ENCODE measurements at regions not wholly inside any gene's neighbourhood (a gene's known extent, or its start where the extent isn't known, plus 50 kb on each side); places are given as distances from the start of the nearest gene placed in this dataset.
"Not testable (repeated sequence)": the region's sequence is repeated elsewhere in the genome, so short reads cannot be mapped to it uniquely, and the experiment has no call there.

DNA sequence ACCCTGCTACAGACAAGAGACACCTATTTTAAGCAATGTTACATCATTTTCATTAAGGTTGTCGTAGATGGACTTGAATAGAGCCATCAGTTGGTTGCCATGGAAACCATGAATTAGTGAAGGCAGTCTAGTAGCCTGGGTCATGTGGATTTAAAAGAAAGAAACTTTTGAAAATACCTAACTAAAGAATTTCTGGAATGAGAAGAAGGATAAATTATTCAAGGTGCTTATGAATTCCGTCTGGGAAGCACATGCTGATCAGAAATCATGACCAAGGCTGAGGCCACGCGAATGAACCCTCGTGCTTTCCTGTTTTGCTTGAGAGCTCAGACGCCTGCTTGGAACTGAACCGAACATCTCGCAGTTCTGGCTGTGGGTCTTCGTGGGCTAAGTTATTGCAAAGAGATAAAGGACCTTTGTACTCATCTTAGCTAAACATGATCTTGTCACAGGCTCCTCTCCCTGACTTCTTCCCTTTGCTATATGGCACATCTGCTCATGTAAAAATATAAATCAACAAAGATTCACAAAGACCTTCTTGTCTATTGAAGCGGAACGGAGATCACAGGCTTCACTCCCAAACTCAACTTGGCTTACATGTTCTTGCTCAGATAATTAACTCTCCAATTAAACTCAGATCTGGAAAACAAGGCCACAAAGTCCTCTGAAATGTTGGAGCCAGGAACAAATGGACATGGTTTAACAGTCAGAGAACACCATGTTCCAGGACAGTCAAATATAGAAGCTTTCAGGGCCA lies 140.2 kb downstream of the NUFIP1 start:
- H3K79me2 ChIP-seq (ENCODE audit: low read length), result no peaks in the 10 kb centered on the region
- no peaks in the 10 kb centered on the region for H4K20me1 ChIP-seq (ENCODE audit: low read length)
- H3K4me1 ChIP-seq (ENCODE audit: insufficient read depth, low read length), result peaks cover 8% of the 10 kb centered on the region
- H3K4me3 ChIP-seq (ENCODE audit: low read length), result no peak overlapping the region
- POLR2A ChIA-PET (ENCODE audit: unreplicated experiment), result no interaction called here
- no peaks in the 10 kb centered on the region for H3F3A ChIP-seq (ENCODE audit: low read length, unreplicated experiment)
- no peaks in the 10 kb centered on the region for H3K9me3 ChIP-seq (ENCODE audit: low read length)
- H3K4me2 ChIP-seq (ENCODE audit: low read length), result no peak overlapping the region
- no peak overlapping the region for H3K9ac ChIP-seq (ENCODE audit: low read length)
- H3K9me2 ChIP-seq (replicated peaks; ENCODE audit: low read length), result no peaks in the 10 kb centered on the region
- H3K36me3 ChIP-seq (ENCODE audit: low read depth, low read length), result no peaks in the 10 kb centered on the region
- CTCF ChIA-PET, result interaction anchor here (0.6 kb wide), 1 partner anchor 70 kb away, joined by 4 read pairs; no protein-coding TSS in a partner anchor
- no peak overlapping the region for H2AFZ ChIP-seq (ENCODE audit: low read length)
- no peaks in the 10 kb centered on the region for H3K27me3 ChIP-seq (ENCODE audit: low read length)
- BruUV-seq (replicated peaks), result no TSS peak
- H3K27ac ChIP-seq (ENCODE audit: low read length), result no peak overlapping the region
- DNase-seq (no peak), ATAC-seq (no peak)
- intact Hi-C loops (cut with micrococcal nuclease), result no loop called here
- TF ChIP-seq EZH2phosphoT487 (IDR thresholded peaks at IDR 0.05; ENCODE audit: borderline replicate concordance, low read length) (no peak), EZH2 (IDR thresholded peaks at IDR 0.05; ENCODE audit: low read length, unreplicated experiment) (no peak)
- TF ChIP-seq, protein P1, sequence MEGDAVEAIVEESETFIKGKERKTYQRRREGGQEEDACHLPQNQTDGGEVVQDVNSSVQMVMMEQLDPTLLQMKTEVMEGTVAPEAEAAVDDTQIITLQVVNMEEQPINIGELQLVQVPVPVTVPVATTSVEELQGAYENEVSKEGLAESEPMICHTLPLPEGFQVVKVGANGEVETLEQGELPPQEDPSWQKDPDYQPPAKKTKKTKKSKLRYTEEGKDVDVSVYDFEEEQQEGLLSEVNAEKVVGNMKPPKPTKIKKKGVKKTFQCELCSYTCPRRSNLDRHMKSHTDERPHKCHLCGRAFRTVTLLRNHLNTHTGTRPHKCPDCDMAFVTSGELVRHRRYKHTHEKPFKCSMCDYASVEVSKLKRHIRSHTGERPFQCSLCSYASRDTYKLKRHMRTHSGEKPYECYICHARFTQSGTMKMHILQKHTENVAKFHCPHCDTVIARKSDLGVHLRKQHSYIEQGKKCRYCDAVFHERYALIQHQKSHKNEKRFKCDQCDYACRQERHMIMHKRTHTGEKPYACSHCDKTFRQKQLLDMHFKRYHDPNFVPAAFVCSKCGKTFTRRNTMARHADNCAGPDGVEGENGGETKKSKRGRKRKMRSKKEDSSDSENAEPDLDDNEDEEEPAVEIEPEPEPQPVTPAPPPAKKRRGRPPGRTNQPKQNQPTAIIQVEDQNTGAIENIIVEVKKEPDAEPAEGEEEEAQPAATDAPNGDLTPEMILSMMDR (conservative IDR thresholded peaks at IDR 0.05; ENCODE audit: low read depth, low read length), result no peak

GRCh38 chr13:44845281-44846058 lies 143.8 kb downstream of the NUFIP1 start:
- POLR2A ChIA-PET (ENCODE audit: unreplicated experiment); BruUV-seq (replicated peaks); intact Hi-C loops (cut with micrococcal nuclease): not testable (repeated sequence)

DNA sequence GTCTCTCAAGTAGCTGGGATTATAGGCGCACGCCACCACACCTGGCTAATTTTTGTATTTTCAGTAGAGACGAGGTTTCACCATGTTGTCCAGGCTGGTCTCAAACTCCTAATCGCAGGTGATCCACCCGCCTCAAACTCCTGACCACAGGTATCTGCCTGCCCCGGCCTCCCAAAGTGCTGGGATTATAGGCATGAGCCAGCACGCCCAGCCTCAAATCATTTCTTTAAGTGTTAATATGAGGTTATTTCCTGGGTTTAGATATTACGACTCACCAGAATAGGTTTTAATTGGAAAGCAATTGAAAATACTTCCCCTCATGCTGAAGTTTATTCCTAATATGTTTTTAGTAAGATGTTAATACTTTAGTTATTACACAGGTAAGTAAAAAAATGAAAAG lies 144.5 kb downstream of the NUFIP1 start:
- Histone ChIP-seq H3K4me3 (ENCODE audit: low read length) (no peak overlapping the region), H3K4me2 (ENCODE audit: low read length) (no peak overlapping the region), H4K20me1 (ENCODE audit: low read length) (no peaks in the 10 kb centered on the region), H3K36me3 (ENCODE audit: low read depth, low read length) (no peaks in the 10 kb centered on the region), H3K9ac (ENCODE audit: low read length) (no peak overlapping the region), H3K9me2 (replicated peaks; ENCODE audit: low read length) (no peaks in the 10 kb centered on the region), H3K79me2 (ENCODE audit: low read length) (no peaks in the 10 kb centered on the region), H3K27me3 (ENCODE audit: low read length) (no peaks in the 10 kb centered on the region), H3K4me1 (ENCODE audit: insufficient read depth, low read length) (peaks cover 14% of the 10 kb centered on the region), H3K9me3 (ENCODE audit: low read length) (no peaks in the 10 kb centered on the region), H3K27ac (ENCODE audit: low read length) (no peak overlapping the region), H2AFZ (ENCODE audit: low read length) (no peak overlapping the region), H3F3A (ENCODE audit: low read length, unreplicated experiment) (no peaks in the 10 kb centered on the region)
- DNase-seq (no peak), ATAC-seq (no peak)
- ChIA-PET POLR2A (ENCODE audit: unreplicated experiment) (no interaction called here), CTCF (no interaction called here)
- intact Hi-C loops (cut with micrococcal nuclease), result no loop called here
- no peak for TF ChIP-seq EZH2 (IDR thresholded peaks at IDR 0.05; ENCODE audit: low read length, unreplicated experiment)
- TF ChIP-seq, protein P1 (conservative IDR thresholded peaks at IDR 0.05; ENCODE audit: low read depth, low read length), result no peak
- no peak for TF ChIP-seq EZH2phosphoT487 (IDR thresholded peaks at IDR 0.05; ENCODE audit: borderline replicate concordance, low read length)
- no TSS peak for BruUV-seq (replicated peaks)

More at GRCh38 chr13:44845281-44846058, 143.8 kb downstream of the NUFIP1 start:
- DNase-seq; H4K20me1 ChIP-seq (ENCODE audit: low read length); H3K4me2 ChIP-seq (ENCODE audit: low read length); H3K9me3 ChIP-seq (ENCODE audit: low read length); H2AFZ ChIP-seq (ENCODE audit: low read length); CTCF ChIA-PET; H3K9me2 ChIP-seq (replicated peaks; ENCODE audit: low read length); H3K36me3 ChIP-seq (ENCODE audit: low read depth, low read length); H3K27ac ChIP-seq (ENCODE audit: low read length); H3K79me2 ChIP-seq (ENCODE audit: low read length); ATAC-seq; H3K27me3 ChIP-seq (ENCODE audit: low read length); H3K4me3 ChIP-seq (ENCODE audit: low read length); H3K9ac ChIP-seq (ENCODE audit: low read length); H3F3A ChIP-seq (ENCODE audit: low read length, unreplicated experiment): not testable (repeated sequence)
- H3K4me1 ChIP-seq (ENCODE audit: insufficient read depth, low read length), result peaks cover 14% of the 10 kb centered on the region

Measured in PC-3 (cell line).